ENCODE measurements at regions not wholly inside any gene's neighbourhood (a gene's known extent, or its start where the extent isn't known, plus 50 kb on each side); places are given as distances from the start of the nearest gene placed in this dataset.

DNA sequence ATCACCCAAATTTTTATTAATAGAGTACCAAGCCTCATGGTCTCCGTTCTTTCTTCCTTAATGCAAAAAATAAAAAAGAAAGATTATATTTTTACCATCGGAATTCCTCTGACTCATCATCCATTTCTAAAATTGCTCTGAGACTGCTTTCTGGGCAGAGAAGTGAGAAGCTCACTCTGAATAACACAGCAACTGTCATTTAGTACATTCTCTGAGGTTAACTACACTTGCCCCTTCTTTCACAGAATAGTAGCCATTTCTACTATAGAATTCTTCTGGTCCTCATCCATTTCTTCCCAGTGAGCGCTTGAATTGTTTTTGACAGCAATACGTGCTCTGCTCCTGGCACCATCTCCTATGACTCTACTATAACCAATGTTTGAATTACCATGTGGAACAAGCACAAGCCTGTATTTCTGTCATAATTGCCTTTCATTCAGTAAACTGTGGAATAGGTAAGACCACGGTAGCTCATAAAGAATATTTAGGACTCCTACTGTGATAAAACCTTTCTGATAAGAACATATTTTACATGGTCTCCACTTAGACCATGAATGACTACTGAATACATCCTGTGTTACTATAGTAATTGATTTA, 435.5 kb upstream of the NRSN1 start:
- Histone ChIP-seq H3K23me2 (ENCODE audit: insufficient read length, low read depth, low read length, poor library complexity, severe bottlenecking) (no peaks in the 10 kb centered on the region), H4K91ac (ENCODE audit: insufficient read length, low read depth, low read length) (no peak overlapping the region), H3K9ac (ENCODE audit: extremely low read depth, insufficient read length, low read length) (no peak overlapping the region), H3K23ac (ENCODE audit: insufficient read length, low read depth, low read length) (no peak overlapping the region), H3K79me2 (ENCODE audit: insufficient read depth, low read length) (no peaks in the 10 kb centered on the region), H3T11ph (ENCODE audit: low read length) (no peak overlapping the region), H4K8ac (replicated peaks; ENCODE audit: insufficient read length, low read depth, low read length) (no peak overlapping the region), H2BK15ac (ENCODE audit: low read depth, low read length) (no peak overlapping the region), H3K56ac (ENCODE audit: insufficient read length, low read depth, low read length) (no peak overlapping the region), H3K4me2 (ENCODE audit: insufficient read depth, insufficient read length, low read length) (no peak overlapping the region), H3K27me3 (ENCODE audit: insufficient read depth, low read length) (no peaks in the 10 kb centered on the region), H2BK12ac (ENCODE audit: insufficient read length, low read depth, low read length) (no peak overlapping the region), H2AFZ (ENCODE audit: low read length) (no peak overlapping the region), H3K79me1 (ENCODE audit: insufficient read depth, low read depth, low read length, poor library complexity, severe bottlenecking) (no peaks in the 10 kb centered on the region), H3K27ac (ENCODE audit: insufficient read length, low read depth, low read length) (no peak overlapping the region), H3K9me3 (ENCODE audit: control insufficient read depth, low read depth, low read length) (no peaks in the 10 kb centered on the region), H2AK5ac (ENCODE audit: insufficient read length, low read length) (no peak overlapping the region), H4K20me1 (ENCODE audit: control insufficient read depth, insufficient read depth, insufficient read length) (no peaks in the 10 kb centered on the region), H3K18ac (ENCODE audit: insufficient read length, low read depth, low read length) (no peak overlapping the region), H3K4ac (ENCODE audit: low read depth, low read length) (no peak overlapping the region), H3K14ac (ENCODE audit: insufficient read depth, low read length) (no peak overlapping the region), H4K5ac (ENCODE audit: insufficient read length, low read depth, low read length) (no peak overlapping the region), H2BK20ac (ENCODE audit: low read depth, low read length, poor library complexity, severe bottlenecking) (no peak overlapping the region), H2BK5ac (ENCODE audit: insufficient read length, low read length) (no peak overlapping the region), H2BK120ac (ENCODE audit: low read depth, low read length, poor library complexity, severe bottlenecking) (no peak overlapping the region), H3K4me1 (ENCODE audit: insufficient read depth, low read length) (no peaks in the 10 kb centered on the region)
- no peaks in the 10 kb centered on the region for H3K9me3 Mint-ChIP-seq
- H3K4me3 Mint-ChIP-seq, result no peak overlapping the region
- H3K36me3 Mint-ChIP-seq (ENCODE audit: insufficient read depth in 1 of 3, low read depth in 3 of 3), result no peaks in the 10 kb centered on the region
- H3K27me3 Mint-ChIP-seq (ENCODE audit: low read depth), result no peaks in the 10 kb centered on the region
- no peak overlapping the region for H3K27ac Mint-ChIP-seq
- no peak for DNase-seq
- TF ChIP-seq, protein P1, sequence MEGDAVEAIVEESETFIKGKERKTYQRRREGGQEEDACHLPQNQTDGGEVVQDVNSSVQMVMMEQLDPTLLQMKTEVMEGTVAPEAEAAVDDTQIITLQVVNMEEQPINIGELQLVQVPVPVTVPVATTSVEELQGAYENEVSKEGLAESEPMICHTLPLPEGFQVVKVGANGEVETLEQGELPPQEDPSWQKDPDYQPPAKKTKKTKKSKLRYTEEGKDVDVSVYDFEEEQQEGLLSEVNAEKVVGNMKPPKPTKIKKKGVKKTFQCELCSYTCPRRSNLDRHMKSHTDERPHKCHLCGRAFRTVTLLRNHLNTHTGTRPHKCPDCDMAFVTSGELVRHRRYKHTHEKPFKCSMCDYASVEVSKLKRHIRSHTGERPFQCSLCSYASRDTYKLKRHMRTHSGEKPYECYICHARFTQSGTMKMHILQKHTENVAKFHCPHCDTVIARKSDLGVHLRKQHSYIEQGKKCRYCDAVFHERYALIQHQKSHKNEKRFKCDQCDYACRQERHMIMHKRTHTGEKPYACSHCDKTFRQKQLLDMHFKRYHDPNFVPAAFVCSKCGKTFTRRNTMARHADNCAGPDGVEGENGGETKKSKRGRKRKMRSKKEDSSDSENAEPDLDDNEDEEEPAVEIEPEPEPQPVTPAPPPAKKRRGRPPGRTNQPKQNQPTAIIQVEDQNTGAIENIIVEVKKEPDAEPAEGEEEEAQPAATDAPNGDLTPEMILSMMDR (conservative IDR thresholded peaks at IDR 0.05), result no peak
- H3K4me1 Mint-ChIP-seq, result no peaks in the 10 kb centered on the region
- no CpG with 5 or more reads among the region's 5 CpGs for WGBS (ENCODE audit: extremely low coverage, insufficient read length, low lambda C conversion rate)
